ENCODE measurements at regions not wholly inside any gene's neighbourhood (a gene's known extent, or its start where the extent isn't known, plus 50 kb on each side); places are given as distances from the start of the nearest gene placed in this dataset.

DNA sequence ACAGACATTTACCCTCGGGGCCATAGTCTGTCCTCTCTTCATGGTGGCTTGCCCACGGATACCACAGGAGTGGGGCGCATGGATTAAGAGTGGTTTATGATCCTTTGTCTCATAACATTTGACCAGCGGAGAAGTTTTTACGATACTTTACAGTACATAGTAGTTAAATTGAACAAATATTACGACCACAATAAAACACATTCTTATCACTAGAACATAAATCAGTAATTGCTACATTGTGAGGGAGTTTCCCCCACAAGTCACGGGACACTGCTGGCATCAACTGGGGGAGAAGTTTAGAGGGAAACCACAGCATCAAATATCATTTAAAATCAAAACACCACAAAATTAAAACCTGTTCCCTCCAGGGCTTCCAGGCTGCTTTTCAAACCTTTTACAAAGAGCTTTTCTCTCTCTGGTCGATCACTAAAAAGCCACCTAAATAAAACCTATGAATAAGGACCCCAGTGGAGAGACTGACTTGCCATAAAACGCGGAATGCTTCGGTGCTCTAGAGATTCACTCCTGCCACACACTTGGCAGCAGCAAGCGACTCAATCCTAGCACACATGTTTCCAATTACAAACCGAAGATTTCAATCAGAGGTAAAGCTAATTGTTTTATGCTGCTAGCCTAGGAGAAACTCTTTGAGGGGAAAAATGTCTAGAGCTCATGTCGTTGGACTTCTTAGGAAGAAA lies 173.7 kb upstream of the HNRNPA3 start:
- H3K36me3 Mint-ChIP-seq = no peaks in the 10 kb centered on the region
- H3K36me3 ChIP-seq (ENCODE audit: control insufficient read depth, insufficient read depth, low read length) = no peaks in the 10 kb centered on the region
- H3K27ac ChIP-seq (ENCODE audit: low read length) = no peak overlapping the region
- no peak overlapping the region for H3K4me3 ChIP-seq (ENCODE audit: low read length)
- intact Hi-C loops (cut with micrococcal nuclease) = no loop called here
- peaks cover 10 to 45% of the 10 kb centered on the region in 2 donors for H3K27me3 Mint-ChIP-seq (ENCODE audit: low read depth in 2 of 2)
- H3K27me3 ChIP-seq (ENCODE audit: control insufficient read depth, insufficient read depth, low read length) = no peaks in the 10 kb centered on the region
- ATAC-seq (no peak), DNase-seq (no peak)
- H3K9me3 ChIP-seq (ENCODE audit: control insufficient read depth, insufficient read depth, low read length) = no peaks in the 10 kb centered on the region
- TF ChIP-seq, protein P1, sequence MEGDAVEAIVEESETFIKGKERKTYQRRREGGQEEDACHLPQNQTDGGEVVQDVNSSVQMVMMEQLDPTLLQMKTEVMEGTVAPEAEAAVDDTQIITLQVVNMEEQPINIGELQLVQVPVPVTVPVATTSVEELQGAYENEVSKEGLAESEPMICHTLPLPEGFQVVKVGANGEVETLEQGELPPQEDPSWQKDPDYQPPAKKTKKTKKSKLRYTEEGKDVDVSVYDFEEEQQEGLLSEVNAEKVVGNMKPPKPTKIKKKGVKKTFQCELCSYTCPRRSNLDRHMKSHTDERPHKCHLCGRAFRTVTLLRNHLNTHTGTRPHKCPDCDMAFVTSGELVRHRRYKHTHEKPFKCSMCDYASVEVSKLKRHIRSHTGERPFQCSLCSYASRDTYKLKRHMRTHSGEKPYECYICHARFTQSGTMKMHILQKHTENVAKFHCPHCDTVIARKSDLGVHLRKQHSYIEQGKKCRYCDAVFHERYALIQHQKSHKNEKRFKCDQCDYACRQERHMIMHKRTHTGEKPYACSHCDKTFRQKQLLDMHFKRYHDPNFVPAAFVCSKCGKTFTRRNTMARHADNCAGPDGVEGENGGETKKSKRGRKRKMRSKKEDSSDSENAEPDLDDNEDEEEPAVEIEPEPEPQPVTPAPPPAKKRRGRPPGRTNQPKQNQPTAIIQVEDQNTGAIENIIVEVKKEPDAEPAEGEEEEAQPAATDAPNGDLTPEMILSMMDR (IDR thresholded peaks at IDR 0.05) = no peak
- no peaks in the 10 kb centered on the region for H3K4me1 ChIP-seq (ENCODE audit: control insufficient read depth, insufficient read depth, low read length)
- no peak overlapping the region for H3K4me3 Mint-ChIP-seq
- no peaks in the 10 kb centered on the region for H3K9me3 Mint-ChIP-seq
- WGBS (ENCODE audit: insufficient coverage) = 90% methylated on average over 8 of the region's 14 CpGs
- H3K27ac Mint-ChIP-seq = no peak overlapping the region
- H3K4me1 Mint-ChIP-seq = no peaks in the 10 kb centered on the region

DNA sequence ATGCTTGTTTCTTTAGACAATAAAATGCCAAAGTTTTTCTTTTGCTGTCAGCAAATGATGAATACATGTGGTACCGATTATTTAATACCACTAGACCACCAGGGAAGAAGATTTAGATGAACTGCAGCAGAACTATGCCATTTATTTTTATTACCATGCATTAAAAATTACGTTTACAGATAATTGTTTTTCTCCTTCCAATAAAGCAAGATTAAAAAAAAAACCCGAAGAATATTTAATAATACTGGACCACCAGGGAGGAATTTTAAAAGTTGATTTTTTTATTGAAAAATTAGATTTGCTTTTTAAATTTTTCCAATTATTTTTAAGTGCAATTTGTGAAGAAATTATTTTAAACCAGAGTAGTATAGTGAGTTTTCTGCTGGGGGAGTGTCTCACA lies 170.3 kb upstream of the HNRNPA3 start:
- H3K27ac Mint-ChIP-seq = no peak overlapping the region

DNA sequence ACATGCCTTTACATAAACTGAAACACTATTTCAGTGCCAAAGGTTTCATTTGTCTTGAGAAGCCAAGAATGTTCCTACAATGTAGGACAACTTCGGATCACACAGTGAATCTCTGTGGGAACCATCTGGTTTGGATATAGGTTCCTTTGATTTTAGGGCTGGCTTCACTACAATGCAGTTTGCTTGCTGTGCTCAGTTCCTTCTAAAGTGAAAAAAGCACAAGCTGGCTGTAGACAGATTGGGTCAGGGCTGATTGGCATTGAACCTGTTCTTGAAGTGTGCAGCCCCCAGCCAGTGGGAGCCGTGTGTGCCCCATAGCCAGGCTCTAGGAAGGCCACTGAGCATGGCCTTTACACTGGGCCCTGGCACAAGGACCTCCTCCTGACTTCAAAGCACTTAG lies 167.9 kb upstream of the HNRNPA3 start:
- ATAC-seq (no peak), DNase-seq (no peak)
- H3K27me3 ChIP-seq (ENCODE audit: control insufficient read depth, insufficient read depth, low read length) = no peaks in the 10 kb centered on the region
- H3K4me3 ChIP-seq (ENCODE audit: low read length) = no peak overlapping the region
- no peaks in the 10 kb centered on the region for H3K4me1 Mint-ChIP-seq
- no peaks in the 10 kb centered on the region for H3K36me3 ChIP-seq (ENCODE audit: control insufficient read depth, insufficient read depth, low read length)
- H3K9me3 ChIP-seq (ENCODE audit: control insufficient read depth, insufficient read depth, low read length) = no peaks in the 10 kb centered on the region
- no peak overlapping the region for H3K27ac ChIP-seq (ENCODE audit: low read length)
- TF ChIP-seq, protein P1 (IDR thresholded peaks at IDR 0.05) = no peak
- H3K4me1 ChIP-seq (ENCODE audit: control insufficient read depth, insufficient read depth, low read length) = no peaks in the 10 kb centered on the region
- peaks cover 8 to 30% of the 10 kb centered on the region in 2 donors for H3K27me3 Mint-ChIP-seq (ENCODE audit: low read depth in 2 of 2)
- no peaks in the 10 kb centered on the region for H3K36me3 Mint-ChIP-seq
- WGBS (ENCODE audit: insufficient coverage) = 84% methylated on average over 2 of the region's 2 CpGs
- H3K27ac Mint-ChIP-seq = no peak overlapping the region
- H3K4me3 Mint-ChIP-seq = no peak overlapping the region
- H3K9me3 Mint-ChIP-seq = no peaks in the 10 kb centered on the region
- intact Hi-C loops (cut with micrococcal nuclease) = no loop called here

More for the DNA sequence above, 170.3 kb upstream of the HNRNPA3 start:
- Histone ChIP-seq H3K4me1 (ENCODE audit: control insufficient read depth, insufficient read depth, low read length) (no peaks in the 10 kb centered on the region), H3K9me3 (ENCODE audit: control insufficient read depth, insufficient read depth, low read length) (no peaks in the 10 kb centered on the region), H3K36me3 (ENCODE audit: control insufficient read depth, insufficient read depth, low read length) (no peaks in the 10 kb centered on the region), H3K27ac (ENCODE audit: low read length) (no peak overlapping the region), H3K27me3 (ENCODE audit: control insufficient read depth, insufficient read depth, low read length) (no peaks in the 10 kb centered on the region), H3K4me3 (ENCODE audit: low read length) (no peak overlapping the region)
- TF ChIP-seq, protein P1 (IDR thresholded peaks at IDR 0.05) = no peak
- intact Hi-C loops (cut with micrococcal nuclease) = no loop called here
- 92% methylated on average over 1 of the region's 3 CpGs for WGBS (ENCODE audit: insufficient coverage)
- DNase-seq (no peak), ATAC-seq (no peak)
- Mint-ChIP-seq H3K27me3 (ENCODE audit: low read depth in 2 of 2) (peaks cover 6 to 41% of the 10 kb centered on the region in 2 donors), H3K4me3 (no peak overlapping the region), H3K9me3 (no peaks in the 10 kb centered on the region), H3K4me1 (no peaks in the 10 kb centered on the region), H3K36me3 (no peaks in the 10 kb centered on the region)

DNA sequence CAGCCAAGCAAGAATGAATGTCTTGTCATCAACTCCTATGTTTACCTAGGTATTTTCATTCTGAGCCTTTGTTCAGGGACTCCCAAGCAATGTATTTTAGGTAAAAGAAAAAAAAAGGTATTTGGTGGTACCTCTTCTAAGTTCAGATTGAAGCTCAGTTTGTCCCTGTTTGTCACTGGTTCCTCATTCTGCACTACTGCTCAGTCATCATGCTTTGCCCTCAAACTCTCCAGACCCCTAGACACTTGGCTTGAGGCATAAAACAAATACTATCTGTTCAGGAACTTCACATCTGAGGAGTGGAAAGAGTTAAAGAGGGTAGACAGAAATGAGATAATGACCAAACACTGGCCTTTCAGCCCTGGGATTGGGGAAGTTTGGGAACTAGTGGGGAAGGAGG lies 163.6 kb upstream of the HNRNPA3 start:
- Histone ChIP-seq H3K4me3 (ENCODE audit: low read length) (no peak overlapping the region), H3K27me3 (ENCODE audit: control insufficient read depth, insufficient read depth, low read length) (no peaks in the 10 kb centered on the region), H3K4me1 (ENCODE audit: control insufficient read depth, insufficient read depth, low read length) (no peaks in the 10 kb centered on the region), H3K9me3 (ENCODE audit: control insufficient read depth, insufficient read depth, low read length) (no peaks in the 10 kb centered on the region), H3K27ac (ENCODE audit: low read length) (no peak overlapping the region), H3K36me3 (ENCODE audit: control insufficient read depth, insufficient read depth, low read length) (no peaks in the 10 kb centered on the region)
- TF ChIP-seq, protein P1 (IDR thresholded peaks at IDR 0.05) = no peak
- ATAC-seq (no peak), DNase-seq (no peak)
- Mint-ChIP-seq H3K27ac (no peak overlapping the region), H3K36me3 (no peaks in the 10 kb centered on the region), H3K27me3 (ENCODE audit: low read depth in 2 of 2) (peaks cover 12 to 16% of the 10 kb centered on the region in 2 donors), H3K9me3 (no peaks in the 10 kb centered on the region), H3K4me1 (no peaks in the 10 kb centered on the region), H3K4me3 (no peak overlapping the region)
- intact Hi-C loops (cut with micrococcal nuclease) = no loop called here

Data from natural killer cell (primary cell).